OCI-LY3 (cell line): ENCODE measurements at regions not wholly inside any gene's neighbourhood (a gene's known extent, or its start where the extent isn't known, plus 50 kb on each side); places are given as distances from the start of the nearest gene placed in this dataset.

Experiments used
- H2AFZ ChIP-seq: fragments of 200-600, 300-600 bp; shearing (Covaris generic); 2 replicates; pipeline ENCODE4 v1.6.0; 2014; ENCODE audit warnings: antibody characterized with exemption, low read depth, low read length
- H3K27ac ChIP-seq: fragments of 200-600, 300-600 bp; sonication (generic); 2 replicates; pipeline ENCODE4 v1.5.1; 2014; ENCODE audit warnings: mild to moderate bottlenecking, low read length, moderate library complexity, mixed read lengths
- H3K27me3 ChIP-seq: fragments of 200-600, 300-600 bp; sonication (generic); 2 replicates; pipeline ENCODE4 v1.6.1; 2014; ENCODE audit warnings: low read depth, low read length, mixed read lengths
- H3K36me3 ChIP-seq: fragments of 200-600, 300-600 bp; sonication (generic); replicated peaks from 2 replicates; pipeline ENCODE3; 2014; ENCODE audit warnings: low read depth, low read length, mixed read lengths
- H3K4me1 ChIP-seq: fragments of 300-600, 200-600 bp; sonication (generic); 2 replicates; pipeline ENCODE4 v1.6.1; 2014; ENCODE audit warnings: low read length, mixed read lengths
- H3K4me2 ChIP-seq: fragments of 200-600, 300-600 bp; sonication (generic); 2 replicates; pipeline ENCODE4 v1.6.1; 2014; ENCODE audit warnings: low read length, mixed read lengths
- H3K4me3 ChIP-seq: fragments of 300-600, 200-600 bp; sonication (generic); 2 replicates; pipeline ENCODE4 v1.5.1; 2014; ENCODE audit warnings: antibody characterized with exemption, mild to moderate bottlenecking, low read length, moderate library complexity
- H3K79me2 ChIP-seq: fragments of 300-600, 200-600 bp; shearing (Covaris generic); 2 replicates; pipeline ENCODE4 v1.6.1; 2014; ENCODE audit warnings: mild to moderate bottlenecking, low read length, mixed read lengths
- H3K9ac ChIP-seq: fragments of 300-600, 200-600 bp; shearing (Covaris generic); 2 replicates; pipeline ENCODE4 v1.6.0; 2014; ENCODE audit warnings: mild to moderate bottlenecking, low read length, moderate library complexity
- H3K9me3 ChIP-seq: fragments of 200-600, 300-600 bp; shearing (Covaris generic); 2 replicates; pipeline ENCODE4 v1.6.1; 2014; ENCODE audit warnings: low read length, mixed read lengths; ENCODE audit not compliant: insufficient read depth
- H4K20me1 ChIP-seq: fragments of 200-600, 300-600 bp; sonication (generic); 2 replicates; pipeline ENCODE4 v1.6.1; 2016; ENCODE audit warnings: low read length, mixed read lengths; ENCODE audit not compliant: insufficient read depth
- CTCF ChIP-seq: fragments of 200-600, 300-600 bp; sonication (generic); IDR thresholded peaks from 2 replicates; pipeline ENCODE4 v1.5.1; 2014; ENCODE audit warnings: antibody characterized with exemption, low read length, low read depth
- EZH2phosphoT487 ChIP-seq: fragments of 200-600 bp; shearing (Covaris generic); IDR thresholded peaks from 2 replicates; pipeline ENCODE4 v1.6.1; 2018; ENCODE audit warnings: antibody characterized with exemption, mixed run types, low read depth

- Histone ChIP-seq H3K9me3 (no peaks in the 10 kb centered on the region), H4K20me1 (no peaks in the 10 kb centered on the region), H2AFZ (no peak overlapping the region), H3K79me2 (no peaks in the 10 kb centered on the region), H3K36me3 (no peaks in the 10 kb centered on the region), H3K9ac (no peak overlapping the region), H3K4me1 (peaks cover 6% of the 10 kb centered on the region), H3K4me2 (no peak overlapping the region; the same call in 1 of the 2 replicates), H3K4me3 (no peak overlapping the region), H3K27ac (no peak overlapping the region), H3K27me3 (no peaks in the 10 kb centered on the region)
- TF ChIP-seq CTCF (no peak), EZH2phosphoT487 (no peak)
Observed at GRCh38 chr13:72129117-72129516, 262.1 kb upstream of the DACH1 start.

- H4K20me1 ChIP-seq = no peaks in the 10 kb centered on the region
- H3K9me3 ChIP-seq = no peaks in the 10 kb centered on the region
- no peak overlapping the region for H3K4me3 ChIP-seq
- H3K4me1 ChIP-seq = peaks cover 6% of the 10 kb centered on the region
- TF ChIP-seq CTCF (no peak), EZH2phosphoT487 (no peak)
- H3K79me2 ChIP-seq = no peaks in the 10 kb centered on the region
- H3K4me2 ChIP-seq = no peak overlapping the region
- H3K27ac ChIP-seq = no peak overlapping the region
- H3K27me3 ChIP-seq = no peaks in the 10 kb centered on the region
- no peak overlapping the region for H3K9ac ChIP-seq
- no peaks in the 10 kb centered on the region for H3K36me3 ChIP-seq
- H2AFZ ChIP-seq = no peak overlapping the region
Observed at GRCh38 chr13:72127031-72127430, 260.0 kb upstream of the DACH1 start.

GRCh38 chr13:72126424-72126823 is 259.4 kb upstream of the DACH1 start:
- H4K20me1 ChIP-seq = no peaks in the 10 kb centered on the region
- no peaks in the 10 kb centered on the region for H3K27me3 ChIP-seq
- no peak overlapping the region for H3K9ac ChIP-seq
- H3K9me3 ChIP-seq = no peaks in the 10 kb centered on the region
- peaks cover 6% of the 10 kb centered on the region for H3K4me1 ChIP-seq
- TF ChIP-seq EZH2phosphoT487 (no peak), CTCF (no peak)
- no peak overlapping the region for H3K4me2 ChIP-seq
- H3K4me3 ChIP-seq = no peak overlapping the region
- no peaks in the 10 kb centered on the region for H3K36me3 ChIP-seq
- no peak overlapping the region for H2AFZ ChIP-seq
- H3K79me2 ChIP-seq = no peaks in the 10 kb centered on the region
- H3K27ac ChIP-seq = no peak overlapping the region

- Histone ChIP-seq H3K4me1 (peaks cover 6% of the 10 kb centered on the region), H3K4me2 (no peak overlapping the region), H3K36me3 (no peaks in the 10 kb centered on the region), H3K27ac (no peak overlapping the region), H3K9me3 (no peaks in the 10 kb centered on the region), H4K20me1 (no peaks in the 10 kb centered on the region), H3K79me2 (no peaks in the 10 kb centered on the region), H2AFZ (no peak overlapping the region), H3K9ac (no peak overlapping the region), H3K4me3 (no peak overlapping the region), H3K27me3 (no peaks in the 10 kb centered on the region)
- no peak for TF ChIP-seq EZH2phosphoT487
- TF ChIP-seq CTCF = no peak
Observed at GRCh38 chr13:72125561-72125960, 258.6 kb upstream of the DACH1 start.
